ENCODE measurements at regions not wholly inside any gene's neighbourhood (a gene's known extent, or its start where the extent isn't known, plus 50 kb on each side); places are given as distances from the start of the nearest gene placed in this dataset.

DNA sequence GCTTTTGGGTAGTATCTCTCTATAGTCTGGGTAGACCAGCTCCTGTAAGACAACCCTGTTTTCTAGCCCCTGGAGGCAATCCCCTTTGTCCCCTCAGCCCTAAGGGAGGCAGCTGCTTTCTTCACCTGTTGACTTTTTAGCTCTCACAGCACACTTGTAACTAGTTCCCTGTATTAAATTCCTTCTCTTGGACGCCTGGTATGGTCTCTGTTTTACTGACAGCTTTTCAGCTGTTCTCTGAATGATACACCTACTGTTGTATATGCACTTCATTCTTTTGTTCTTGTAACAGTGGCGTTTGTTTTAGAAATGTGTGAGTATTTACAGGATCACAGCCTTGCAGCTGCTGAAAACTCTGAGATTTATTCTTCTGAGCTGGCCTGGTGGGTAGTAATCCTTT is 413.0 kb upstream of the RBMS3 start:
- TF ChIP-seq, protein P1, sequence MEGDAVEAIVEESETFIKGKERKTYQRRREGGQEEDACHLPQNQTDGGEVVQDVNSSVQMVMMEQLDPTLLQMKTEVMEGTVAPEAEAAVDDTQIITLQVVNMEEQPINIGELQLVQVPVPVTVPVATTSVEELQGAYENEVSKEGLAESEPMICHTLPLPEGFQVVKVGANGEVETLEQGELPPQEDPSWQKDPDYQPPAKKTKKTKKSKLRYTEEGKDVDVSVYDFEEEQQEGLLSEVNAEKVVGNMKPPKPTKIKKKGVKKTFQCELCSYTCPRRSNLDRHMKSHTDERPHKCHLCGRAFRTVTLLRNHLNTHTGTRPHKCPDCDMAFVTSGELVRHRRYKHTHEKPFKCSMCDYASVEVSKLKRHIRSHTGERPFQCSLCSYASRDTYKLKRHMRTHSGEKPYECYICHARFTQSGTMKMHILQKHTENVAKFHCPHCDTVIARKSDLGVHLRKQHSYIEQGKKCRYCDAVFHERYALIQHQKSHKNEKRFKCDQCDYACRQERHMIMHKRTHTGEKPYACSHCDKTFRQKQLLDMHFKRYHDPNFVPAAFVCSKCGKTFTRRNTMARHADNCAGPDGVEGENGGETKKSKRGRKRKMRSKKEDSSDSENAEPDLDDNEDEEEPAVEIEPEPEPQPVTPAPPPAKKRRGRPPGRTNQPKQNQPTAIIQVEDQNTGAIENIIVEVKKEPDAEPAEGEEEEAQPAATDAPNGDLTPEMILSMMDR (IDR thresholded peaks at IDR 0.05): no peak
- TF ChIP-seq POLR2A (IDR thresholded peaks at IDR 0.05): no peak
- no peak for TF ChIP-seq POLR2AphosphoS5 (IDR thresholded peaks at IDR 0.05)
